Naive B cell (primary cell): ENCODE measurements at regions not wholly inside any gene's neighbourhood (a gene's known extent, or its start where the extent isn't known, plus 50 kb on each side); places are given as distances from the start of the nearest gene placed in this dataset.
"Not testable (repeated sequence)": the region's sequence is repeated elsewhere in the genome, so short reads cannot be mapped to it uniquely, and the experiment has no call there.

ENCODE experiments used
- ATAC-seq, 2 donors: fragments of 150-1000 bp; cut with Tn5 transposase; 2 replicates each; pipeline ENCODE4 v1.10.0; 2021; ENCODE audit warnings: low read depth in 2 of 2, mild to moderate bottlenecking in 2 of 2, moderate library complexity in 2 of 2
- DNase-seq: peaks from one replicate; pipeline ENCODE4 v3.0.0; 2022
- H3K27ac Mint-ChIP-seq, 6 donors: one replicate each; pipeline ENCODE4 v1.8.0; 2020 to 2022; ENCODE audit warnings: mild to moderate bottlenecking in 6 of 6, mixed read lengths in 6 of 6, moderate library complexity in 5 of 6, inconsistent platforms in 2 of 6
- H3K27me3 Mint-ChIP-seq, 3 donors: one replicate each; pipeline ENCODE4 v1.8.0; 2021 to 2022; ENCODE audit warnings: mixed read lengths in 3 of 3, mild to moderate bottlenecking in 1 of 3
- H3K36me3 Mint-ChIP-seq, 2 donors: one replicate each; pipeline ENCODE4 v1.8.0; 2020 to 2022; ENCODE audit warnings: mixed read lengths in 2 of 2, inconsistent platforms in 1 of 2, mild to moderate bottlenecking in 1 of 2
- H3K4me1 Mint-ChIP-seq, 3 donors: one replicate each; pipeline ENCODE4 v1.8.0; 2020 to 2022; ENCODE audit warnings: mixed read lengths in 3 of 3, inconsistent platforms in 1 of 3, mild to moderate bottlenecking in 1 of 3, moderate library complexity in 1 of 3
- H3K4me3 Mint-ChIP-seq, 8 donors: one replicate each; pipeline ENCODE4 v1.8.0; 2020 to 2022; ENCODE audit warnings: mild to moderate bottlenecking in 8 of 8, mixed read lengths in 8 of 8, moderate library complexity in 8 of 8, inconsistent platforms in 2 of 8
- H3K9me3 Mint-ChIP-seq, 7 donors: one replicate each; pipeline ENCODE4 v1.8.0; 2020 to 2022; ENCODE audit warnings: mixed read lengths in 7 of 7, mild to moderate bottlenecking in 5 of 7, inconsistent platforms in 2 of 7, moderate library complexity in 1 of 7

DNA sequence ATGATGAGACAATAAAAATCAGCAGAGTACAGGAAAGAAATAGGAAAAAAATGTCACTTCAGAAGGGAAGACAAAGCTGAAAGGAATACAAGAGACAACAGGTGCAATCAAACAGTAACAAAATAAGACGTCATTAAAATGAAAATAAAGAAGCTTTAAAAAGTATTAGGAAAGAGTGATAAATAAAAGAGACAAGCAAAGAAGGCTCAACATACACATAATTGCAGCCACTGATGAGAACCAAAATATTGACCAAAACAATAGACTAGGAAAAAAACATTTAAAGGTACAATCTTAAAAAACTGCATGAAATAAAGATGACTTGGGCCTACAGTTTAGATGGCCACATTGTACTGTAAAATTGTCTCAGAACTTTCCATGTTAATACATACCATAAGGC is 160.5 kb upstream of the MINDY3 start:
- no peak for ATAC-seq
- Mint-ChIP-seq H3K4me3 (no peak overlapping the region), H3K36me3 (peaks cover 0 to 5% of the 10 kb centered on the region in 2 donors), H3K27me3 (no peaks in the 10 kb centered on the region), H3K27ac (peak overlapping the region in 1 of 6 donors; percentile 16), H3K4me1 (no peaks in the 10 kb centered on the region), H3K9me3 (peaks cover 5 to 33% (median 11%) of the 10 kb centered on the region in 7 donors)
- DNase-seq: no peak

DNA sequence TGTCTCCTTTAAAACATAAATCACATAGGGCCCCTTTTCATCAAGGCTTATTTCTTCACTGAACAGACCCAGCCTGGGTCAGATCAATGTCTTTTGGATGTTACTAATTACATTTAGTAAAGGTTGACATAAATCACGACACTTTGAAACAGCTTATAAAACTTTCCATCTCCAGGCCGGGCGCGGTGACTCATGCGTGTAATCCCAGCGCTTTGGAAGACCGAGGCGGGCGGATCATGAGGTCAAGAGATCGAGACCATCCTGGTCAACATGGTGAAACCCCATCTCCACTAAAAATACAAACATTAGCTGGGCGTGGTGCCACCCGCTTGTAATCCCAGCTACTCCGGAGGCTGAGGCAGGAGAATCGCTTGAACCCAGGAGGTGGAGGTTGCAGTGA is 166.5 kb upstream of the MINDY3 start:
- H3K36me3 Mint-ChIP-seq, H3K27me3 Mint-ChIP-seq, DNase-seq, ATAC-seq, H3K9me3 Mint-ChIP-seq, H3K4me1 Mint-ChIP-seq, H3K4me3 Mint-ChIP-seq, H3K27ac Mint-ChIP-seq: not testable (repeated sequence)

DNA sequence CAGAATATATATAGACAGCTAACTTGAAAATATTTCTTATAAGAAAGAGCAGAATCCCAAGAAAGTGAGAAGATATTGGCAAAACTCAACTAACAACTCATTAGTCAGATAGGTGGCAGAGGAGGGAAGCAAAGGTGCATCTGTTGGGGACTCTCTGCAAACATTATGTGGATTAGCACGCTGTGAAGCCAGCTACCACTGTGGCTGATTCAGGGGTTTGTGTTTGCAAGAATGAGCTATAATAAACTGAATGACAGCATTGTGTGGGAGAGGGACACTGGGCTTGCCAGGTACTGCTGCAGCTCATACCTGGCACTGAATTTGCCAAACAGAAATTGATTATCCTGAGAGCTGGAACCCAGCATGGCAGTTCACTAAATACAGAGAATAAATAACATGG is 170.3 kb upstream of the MINDY3 start:
- H3K27ac Mint-ChIP-seq: no peak overlapping the region
- no peaks in the 10 kb centered on the region for H3K36me3 Mint-ChIP-seq
- H3K4me1 Mint-ChIP-seq: no peaks in the 10 kb centered on the region

DNA sequence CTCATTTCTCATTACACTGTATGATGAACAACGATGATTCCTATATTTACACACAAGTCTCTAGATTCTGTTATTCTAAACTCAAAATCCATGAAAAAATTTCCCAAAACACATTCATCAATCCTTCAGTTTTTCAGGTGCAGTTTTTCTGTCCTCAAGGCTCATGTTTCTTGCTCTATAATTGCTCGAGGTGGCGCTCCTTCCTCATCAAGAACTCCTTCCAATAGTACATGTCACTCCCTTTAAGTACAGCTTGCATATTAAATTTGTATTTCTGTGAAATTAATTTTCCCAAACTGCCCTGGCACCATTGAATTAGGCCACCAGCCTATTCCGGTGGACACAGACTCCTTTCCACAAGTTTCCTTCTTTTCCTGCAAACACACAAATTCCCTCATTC is 188.7 kb upstream of the MINDY3 start:
- H3K27me3 Mint-ChIP-seq: no peaks in the 10 kb centered on the region
- no peak overlapping the region for H3K27ac Mint-ChIP-seq
- H3K9me3 Mint-ChIP-seq: peaks cover 0 to 12% (median 5%) of the 10 kb centered on the region in 7 donors
- no peak for DNase-seq
- no peaks in the 10 kb centered on the region for H3K36me3 Mint-ChIP-seq
- ATAC-seq: no peak
- no peaks in the 10 kb centered on the region for H3K4me1 Mint-ChIP-seq
- no peak overlapping the region for H3K4me3 Mint-ChIP-seq

More for the DNA sequence above, 170.3 kb upstream of the MINDY3 start:
- no peak overlapping the region for H3K4me3 Mint-ChIP-seq
- no peaks in the 10 kb centered on the region for H3K27me3 Mint-ChIP-seq
- no peak for ATAC-seq
- H3K9me3 Mint-ChIP-seq: peaks cover 10 to 18% (median 13%) of the 10 kb centered on the region in 7 donors
- DNase-seq: no peak

DNA sequence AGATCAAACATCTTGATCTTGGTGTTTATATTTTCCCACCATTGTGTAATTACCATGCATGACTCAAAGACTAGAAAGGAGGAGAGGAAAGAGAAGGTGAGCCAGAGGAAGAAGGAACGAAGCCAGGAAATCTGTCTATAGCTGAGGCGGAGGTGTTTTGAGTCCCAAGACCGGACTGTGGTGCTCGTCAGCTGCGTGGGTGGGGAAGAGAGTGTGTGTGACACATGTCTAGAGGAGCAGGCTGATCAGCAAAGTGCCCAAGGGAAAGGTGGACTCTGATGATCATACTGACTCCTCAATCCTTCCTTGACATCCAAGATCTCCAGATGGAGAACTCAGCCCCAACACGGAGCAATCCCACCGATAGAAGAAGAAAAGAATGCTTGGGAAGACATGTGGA is 189.5 kb upstream of the MINDY3 start:
- Mint-ChIP-seq H3K4me3 (no peak overlapping the region), H3K4me1 (no peaks in the 10 kb centered on the region), H3K27me3 (no peaks in the 10 kb centered on the region), H3K36me3 (no peaks in the 10 kb centered on the region), H3K9me3 (peaks cover 0 to 12% (median 3%) of the 10 kb centered on the region in 7 donors), H3K27ac (no peak overlapping the region)
- DNase-seq (no peak), ATAC-seq (no peak)

DNA sequence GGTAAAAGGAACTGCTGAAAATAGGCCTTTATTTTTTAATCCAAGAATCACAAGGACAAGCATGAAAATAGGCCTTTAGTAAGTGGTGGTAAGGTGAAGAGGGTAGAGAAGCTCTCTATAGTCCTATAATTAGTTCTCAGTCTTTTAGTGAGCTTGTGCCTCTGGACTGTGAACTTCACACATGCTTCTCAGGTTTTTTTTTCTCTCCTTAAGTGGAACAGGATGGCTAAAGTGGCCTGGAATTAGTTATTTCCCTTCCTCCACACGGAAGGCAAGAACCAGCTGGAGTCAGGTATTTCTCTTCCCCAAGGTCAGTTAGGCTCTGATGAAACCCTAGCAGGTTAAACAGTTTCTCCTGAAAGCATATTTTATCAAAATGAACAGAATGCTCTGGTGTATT is 203.0 kb upstream of the MINDY3 start:
- no peak overlapping the region for H3K27ac Mint-ChIP-seq
- peaks cover 3 to 26% (median 8%) of the 10 kb centered on the region in 7 donors for H3K9me3 Mint-ChIP-seq
- ATAC-seq: no peak

DNA sequence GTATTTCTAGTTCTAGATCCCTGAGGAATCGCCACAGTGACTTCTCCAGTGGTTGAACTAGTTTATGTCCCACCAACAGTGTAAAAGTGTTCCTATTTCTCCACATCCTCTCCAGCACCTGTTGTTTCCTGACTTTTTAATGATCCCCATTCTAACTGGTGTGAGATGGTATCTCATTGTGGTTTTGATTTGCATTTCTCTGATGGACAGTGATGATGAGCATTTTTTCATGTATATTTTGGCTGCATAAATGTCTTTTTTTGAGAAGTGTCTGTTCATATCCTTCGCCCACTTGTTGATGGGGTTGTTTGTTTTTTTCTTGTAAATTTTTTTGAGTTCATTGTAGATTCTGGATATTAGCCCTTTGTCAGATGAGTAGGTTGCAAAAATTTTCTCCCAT is 223.2 kb upstream of the MINDY3 start:
- not testable (repeated sequence) for H3K36me3 Mint-ChIP-seq, H3K4me3 Mint-ChIP-seq, DNase-seq, H3K27me3 Mint-ChIP-seq, H3K4me1 Mint-ChIP-seq, H3K27ac Mint-ChIP-seq, ATAC-seq
- peaks cover 3 to 21% (median 8%) of the 10 kb centered on the region in 7 donors for H3K9me3 Mint-ChIP-seq

More for the DNA sequence above, 203.0 kb upstream of the MINDY3 start:
- Mint-ChIP-seq H3K27me3 (no peaks in the 10 kb centered on the region), H3K4me1 (no peaks in the 10 kb centered on the region), H3K4me3 (no peak overlapping the region), H3K36me3 (no peaks in the 10 kb centered on the region)
- DNase-seq: no peak

DNA sequence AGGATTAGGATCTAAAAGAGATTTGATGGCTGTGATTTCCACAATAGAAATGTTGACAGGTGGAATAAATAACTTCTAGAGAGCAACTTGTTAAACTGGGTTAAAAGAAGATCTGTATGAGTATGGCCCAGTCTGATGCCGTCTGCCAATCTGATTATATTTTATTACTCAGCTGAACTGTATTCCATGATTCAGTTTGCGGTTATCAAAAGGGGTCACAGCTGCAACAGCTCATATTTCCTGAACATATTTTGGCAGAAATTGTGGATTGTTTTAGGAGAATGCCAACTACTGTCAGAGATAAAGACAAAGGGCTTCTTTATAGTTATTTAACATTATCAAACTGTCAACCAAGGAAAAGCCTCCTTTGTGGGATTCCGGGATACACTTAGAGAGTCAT is 244.8 kb upstream of the MINDY3 start:
- H3K4me1 Mint-ChIP-seq: no peaks in the 10 kb centered on the region
- H3K36me3 Mint-ChIP-seq: no peaks in the 10 kb centered on the region
- peaks cover 0 to under 1% (median 0%) of the 10 kb centered on the region in 3 donors for H3K27me3 Mint-ChIP-seq
- peaks cover 0 to 6% (median 4%) of the 10 kb centered on the region in 7 donors for H3K9me3 Mint-ChIP-seq
- DNase-seq (no peak), ATAC-seq (no peak)
- H3K27ac Mint-ChIP-seq: no peak overlapping the region
- no peak overlapping the region for H3K4me3 Mint-ChIP-seq

DNA sequence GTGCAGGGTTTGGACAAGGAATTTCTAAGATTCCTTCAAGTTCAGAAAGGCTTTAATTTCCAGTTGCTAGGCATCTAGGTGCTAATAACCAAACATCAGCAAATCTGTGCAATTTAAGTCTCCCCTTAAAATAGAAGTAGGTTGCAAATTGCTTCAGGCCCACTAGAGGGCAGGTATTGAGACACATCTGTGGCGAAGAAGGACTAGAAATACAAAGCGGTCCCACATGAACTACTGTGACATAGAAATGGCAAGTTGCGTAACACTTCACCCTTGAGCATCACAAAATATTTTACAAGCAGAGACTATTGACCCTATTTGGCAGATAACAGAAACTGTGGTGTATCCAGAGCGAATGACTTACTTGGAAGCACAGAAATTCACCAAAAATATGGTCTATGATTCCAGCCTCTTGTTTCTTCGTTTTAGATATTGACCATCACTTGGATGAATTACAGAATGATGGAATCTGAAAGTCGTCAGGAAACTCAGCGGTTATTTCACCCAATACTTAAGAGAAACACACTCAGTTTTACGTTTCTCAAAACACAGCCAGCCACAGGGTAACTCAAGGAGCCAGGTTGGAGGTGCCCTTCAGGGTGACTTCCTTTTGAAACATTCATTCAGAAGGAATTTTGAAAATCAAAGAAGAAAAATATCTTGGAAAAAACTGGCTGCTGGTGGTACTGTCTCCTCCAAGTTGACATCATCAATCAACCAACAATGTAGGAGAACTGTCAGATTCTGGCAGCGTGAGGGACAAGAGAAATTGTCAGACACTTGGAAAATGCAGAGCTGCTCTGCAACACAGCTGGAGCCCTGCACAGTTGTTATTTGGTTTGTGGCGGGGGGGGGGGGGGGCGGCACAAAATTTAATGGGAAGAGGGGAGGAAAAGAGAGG is 256.3 kb upstream of the MINDY3 start:
- DNase-seq: no peak
- Mint-ChIP-seq H3K27ac (no peak overlapping the region), H3K4me3 (no peak overlapping the region), H3K36me3 (no peaks in the 10 kb centered on the region), H3K4me1 (no peaks in the 10 kb centered on the region), H3K9me3 (peaks cover 0 to 5% (median 0%) of the 10 kb centered on the region in 7 donors), H3K27me3 (peaks cover 0 to 4% (median 0%) of the 10 kb centered on the region in 3 donors)
- ATAC-seq: no peak

DNA sequence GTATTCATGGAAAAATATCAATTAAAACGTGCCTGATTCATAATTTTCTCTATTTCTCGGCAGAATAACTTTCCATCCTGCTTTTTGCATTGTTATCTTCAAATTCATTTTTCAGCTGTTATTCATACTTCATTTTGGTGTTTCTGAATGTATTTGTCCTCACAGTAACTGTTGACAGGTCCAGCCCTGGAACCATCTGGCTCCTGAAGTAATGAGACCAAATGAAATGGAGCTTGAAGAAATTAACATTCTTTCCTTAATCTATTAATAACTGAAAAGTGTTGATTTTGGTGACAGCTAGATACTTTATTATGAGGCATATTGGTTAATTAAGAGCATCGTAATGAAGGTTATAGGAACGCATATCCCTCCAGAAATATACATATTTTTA is 257.0 kb upstream of the MINDY3 start:
- Mint-ChIP-seq H3K27me3 (peaks cover 0 to 3% (median 0%) of the 10 kb centered on the region in 3 donors), H3K36me3 (no peaks in the 10 kb centered on the region), H3K4me1 (no peaks in the 10 kb centered on the region), H3K4me3 (no peak overlapping the region), H3K9me3 (peaks cover 0 to 5% (median 0%) of the 10 kb centered on the region in 7 donors), H3K27ac (no peak overlapping the region)
- no peak for ATAC-seq
- DNase-seq: no peak

DNA sequence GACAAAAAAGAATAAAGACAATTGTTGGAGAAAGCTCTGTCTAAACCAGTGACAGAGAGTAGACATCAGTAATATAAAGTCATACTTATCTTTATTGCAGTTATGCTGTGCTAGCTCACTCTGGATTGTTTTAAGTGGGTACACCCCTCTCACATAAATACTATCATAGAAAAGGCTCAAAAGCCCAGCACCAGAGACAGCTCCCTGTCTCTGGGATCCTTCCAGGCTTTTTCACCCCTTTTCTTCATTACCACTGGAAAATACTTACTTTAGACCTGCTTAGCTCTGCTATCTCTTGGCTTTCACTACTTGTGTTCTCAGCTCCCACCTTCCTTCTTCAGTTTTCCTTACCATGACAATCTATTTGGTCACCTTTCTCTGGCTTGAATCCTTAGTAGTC is 259.1 kb upstream of the MINDY3 start:
- Mint-ChIP-seq H3K27ac (no peak overlapping the region), H3K36me3 (no peaks in the 10 kb centered on the region), H3K9me3 (no peaks in the 10 kb centered on the region), H3K4me1 (no peaks in the 10 kb centered on the region), H3K27me3 (no peaks in the 10 kb centered on the region), H3K4me3 (no peak overlapping the region)
- ATAC-seq (no peak), DNase-seq (no peak)

DNA sequence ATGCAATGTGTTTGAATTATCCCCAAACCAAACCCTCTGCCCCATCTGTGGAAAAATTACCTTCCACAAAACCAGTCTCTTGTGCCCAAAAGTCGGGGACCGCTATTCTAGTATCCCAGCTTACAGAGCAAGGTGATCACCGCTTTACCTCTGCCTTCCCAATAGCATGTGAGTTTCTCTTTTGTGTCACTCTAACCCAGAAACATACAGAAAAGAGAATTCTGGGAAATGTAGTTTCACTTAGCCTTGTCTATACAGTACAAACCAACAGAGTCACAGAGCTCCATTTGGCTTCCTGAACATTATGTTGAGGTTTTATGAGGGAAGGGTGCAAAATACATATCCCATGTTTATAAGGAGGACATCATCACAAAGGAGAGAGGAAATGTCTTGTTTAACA is 260.3 kb upstream of the MINDY3 start:
- no peak for ATAC-seq

DNA sequence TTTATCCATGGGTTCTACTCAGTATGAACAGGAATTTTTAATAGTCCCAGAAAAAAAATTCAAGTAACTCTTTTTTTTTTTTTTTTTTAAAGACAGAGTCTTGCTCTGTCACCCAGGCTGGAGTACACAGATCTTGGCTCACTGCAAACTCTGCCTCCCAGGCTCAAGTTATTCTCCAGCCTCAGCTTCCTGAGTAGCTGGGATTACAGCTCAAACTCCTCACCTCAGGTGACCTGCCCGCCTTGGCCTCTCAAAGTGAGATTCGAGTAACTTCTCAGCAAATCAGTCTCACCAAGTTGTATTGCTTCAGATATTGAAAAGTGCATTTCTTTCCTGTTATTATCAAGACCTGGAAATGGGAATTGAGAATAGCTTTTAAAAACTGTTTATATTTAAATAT is 281.2 kb upstream of the MINDY3 start:
- H3K4me3 Mint-ChIP-seq: no peak overlapping the region
- no peaks in the 10 kb centered on the region for H3K36me3 Mint-ChIP-seq
- H3K27ac Mint-ChIP-seq: no peak overlapping the region
- H3K27me3 Mint-ChIP-seq: peaks cover 0 to 5% (median 0%) of the 10 kb centered on the region in 3 donors
- peaks cover 0 to 16% (median 1%) of the 10 kb centered on the region in 7 donors for H3K9me3 Mint-ChIP-seq
- no peaks in the 10 kb centered on the region for H3K4me1 Mint-ChIP-seq
- no peak for DNase-seq
- no peak for ATAC-seq

More for the DNA sequence above, 260.3 kb upstream of the MINDY3 start:
- no peak overlapping the region for H3K4me3 Mint-ChIP-seq
- DNase-seq: no peak
- H3K27ac Mint-ChIP-seq: no peak overlapping the region
- no peaks in the 10 kb centered on the region for H3K27me3 Mint-ChIP-seq
- H3K36me3 Mint-ChIP-seq: no peaks in the 10 kb centered on the region
- H3K9me3 Mint-ChIP-seq: peaks cover 0 to under 1% (median 0%) of the 10 kb centered on the region in 7 donors
- H3K4me1 Mint-ChIP-seq: no peaks in the 10 kb centered on the region

DNA sequence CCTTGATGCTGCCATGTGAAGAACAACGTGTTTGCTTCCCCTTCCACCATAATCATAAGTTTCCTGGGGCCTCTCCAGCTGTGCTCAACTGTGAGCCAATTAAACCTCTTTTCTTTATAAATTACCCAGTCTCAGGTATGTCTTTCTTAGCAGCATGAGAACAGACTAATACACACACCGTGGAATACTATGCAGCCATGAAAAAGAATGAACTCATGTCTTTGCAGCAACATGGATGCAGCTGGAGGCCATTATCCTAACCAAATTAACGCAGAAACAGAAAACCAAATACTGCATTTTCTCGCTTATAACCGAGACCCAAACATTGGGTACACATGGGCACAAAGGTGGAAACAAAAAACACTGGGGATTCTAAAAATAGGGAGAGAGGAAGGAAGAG is 286.7 kb upstream of the MINDY3 start:
- no peaks in the 10 kb centered on the region for H3K4me1 Mint-ChIP-seq
- ATAC-seq: no peak
- no peak overlapping the region for H3K27ac Mint-ChIP-seq
- no peak overlapping the region for H3K4me3 Mint-ChIP-seq
- peaks cover 0 to 5% (median 0%) of the 10 kb centered on the region in 3 donors for H3K27me3 Mint-ChIP-seq
- H3K36me3 Mint-ChIP-seq: no peaks in the 10 kb centered on the region
- no peak for DNase-seq
- peaks cover 3 to 38% (median 6%) of the 10 kb centered on the region in 7 donors for H3K9me3 Mint-ChIP-seq
